ENCODE measurements at regions not wholly inside any gene's neighbourhood (a gene's known extent, or its start where the extent isn't known, plus 50 kb on each side); places are given as distances from the start of the nearest gene placed in this dataset.

DNA sequence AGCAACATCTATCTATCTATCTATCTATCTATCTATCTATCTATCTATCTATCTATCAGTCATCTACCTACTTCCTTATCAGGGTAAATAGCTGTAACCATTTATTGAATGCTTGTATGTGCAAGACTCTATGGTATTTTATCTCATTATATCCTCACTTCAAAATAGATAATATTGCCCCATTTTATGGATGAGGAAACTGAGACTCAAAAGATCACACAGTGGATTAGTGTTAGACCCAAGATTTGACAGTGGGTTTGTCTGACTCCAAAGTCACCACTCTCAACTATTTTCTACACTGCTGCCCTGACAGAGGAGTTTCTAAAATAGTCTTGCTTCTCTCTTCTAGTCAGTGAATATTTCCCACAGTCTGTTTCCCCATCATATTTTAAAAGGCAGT lies 94.3 kb upstream of the NR3C1 start:
- TF ChIP-seq, protein P1, sequence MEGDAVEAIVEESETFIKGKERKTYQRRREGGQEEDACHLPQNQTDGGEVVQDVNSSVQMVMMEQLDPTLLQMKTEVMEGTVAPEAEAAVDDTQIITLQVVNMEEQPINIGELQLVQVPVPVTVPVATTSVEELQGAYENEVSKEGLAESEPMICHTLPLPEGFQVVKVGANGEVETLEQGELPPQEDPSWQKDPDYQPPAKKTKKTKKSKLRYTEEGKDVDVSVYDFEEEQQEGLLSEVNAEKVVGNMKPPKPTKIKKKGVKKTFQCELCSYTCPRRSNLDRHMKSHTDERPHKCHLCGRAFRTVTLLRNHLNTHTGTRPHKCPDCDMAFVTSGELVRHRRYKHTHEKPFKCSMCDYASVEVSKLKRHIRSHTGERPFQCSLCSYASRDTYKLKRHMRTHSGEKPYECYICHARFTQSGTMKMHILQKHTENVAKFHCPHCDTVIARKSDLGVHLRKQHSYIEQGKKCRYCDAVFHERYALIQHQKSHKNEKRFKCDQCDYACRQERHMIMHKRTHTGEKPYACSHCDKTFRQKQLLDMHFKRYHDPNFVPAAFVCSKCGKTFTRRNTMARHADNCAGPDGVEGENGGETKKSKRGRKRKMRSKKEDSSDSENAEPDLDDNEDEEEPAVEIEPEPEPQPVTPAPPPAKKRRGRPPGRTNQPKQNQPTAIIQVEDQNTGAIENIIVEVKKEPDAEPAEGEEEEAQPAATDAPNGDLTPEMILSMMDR (IDR thresholded peaks at IDR 0.05; ENCODE audit: low read depth, low read length, poor library complexity, severe bottlenecking): no peak
- no peak for TF ChIP-seq EZH2phosphoT487 (IDR thresholded peaks at IDR 0.05; ENCODE audit: borderline replicate concordance, low read length)

All from DOHH2 (cell line).